Muscle layer of colon (tissue), 2 donors: ENCODE measurements at regions not wholly inside any gene's neighbourhood (a gene's known extent, or its start where the extent isn't known, plus 50 kb on each side); places are given as distances from the start of the nearest gene placed in this dataset.

ENCODE experiments used
- H3K27ac ChIP-seq: one replicate; pipeline ENCODE4 v1.7.0; 2013; ENCODE audit warnings: low read depth, mild to moderate bottlenecking, low read length, moderate library complexity
- H3K27me3 ChIP-seq, 2 donors: one replicate each; pipeline ENCODE4 v1.7.0; 2013; ENCODE audit warnings: low read length in 2 of 2, mild to moderate bottlenecking in 2 of 2; ENCODE audit not compliant: insufficient read depth in 2 of 2, control insufficient read depth in 1 of 2
- H3K36me3 ChIP-seq: one replicate; pipeline ENCODE4 v1.7.0; 2013; ENCODE audit warnings: mild to moderate bottlenecking, low read length; ENCODE audit not compliant: insufficient read depth
- H3K4me1 ChIP-seq: one replicate; pipeline ENCODE4 v1.7.0; 2013; ENCODE audit warnings: mild to moderate bottlenecking, low read length; ENCODE audit not compliant: insufficient read depth
- H3K4me3 ChIP-seq, 2 donors: one replicate each; pipeline ENCODE4 v1.7.0; 2013; ENCODE audit warnings: low read length in 2 of 2, low read depth in 1 of 2, mild to moderate bottlenecking in 1 of 2, moderate library complexity in 1 of 2
- H3K9ac ChIP-seq: one replicate; pipeline ENCODE4 v1.7.0; 2013; ENCODE audit warnings: low read length
- H3K9me3 ChIP-seq: one replicate; pipeline ENCODE4 v1.7.0; 2013; ENCODE audit warnings: mild to moderate bottlenecking, low read length
- donor health status: abdominal sarcoma.
- donor health status: Adenocarcinoma of cecum.

- Histone ChIP-seq H3K27me3 (no peaks in the 10 kb centered on the region), H3K9ac (no peak overlapping the region), H3K9me3 (no peaks in the 10 kb centered on the region), H3K36me3 (no peaks in the 10 kb centered on the region), H3K4me3 (no peak overlapping the region), H3K4me1 (no peaks in the 10 kb centered on the region), H3K27ac (no peak overlapping the region)
These were observed 401.2 kb downstream of the PREX1 start for GRCh38 chr20:48426630-48427029.

GRCh38 chr20:48425817-48426612 lies 401.8 kb downstream of the PREX1 start:
- no peaks in the 10 kb centered on the region for H3K4me1 ChIP-seq
- no peaks in the 10 kb centered on the region for H3K27me3 ChIP-seq

GRCh38 chr20:48425321-48425720 lies 402.5 kb downstream of the PREX1 start:
- Histone ChIP-seq H3K9ac (no peak overlapping the region), H3K4me3 (no peak overlapping the region), H3K9me3 (no peaks in the 10 kb centered on the region), H3K27ac (no peak overlapping the region), H3K4me1 (no peaks in the 10 kb centered on the region), H3K36me3 (no peaks in the 10 kb centered on the region), H3K27me3 (no peaks in the 10 kb centered on the region)

More at GRCh38 chr20:48425817-48426612, 401.8 kb downstream of the PREX1 start:
- H3K4me3 ChIP-seq, result no peak overlapping the region
- no peak overlapping the region for H3K9ac ChIP-seq
- no peaks in the 10 kb centered on the region for H3K9me3 ChIP-seq
- no peak overlapping the region for H3K27ac ChIP-seq
- H3K36me3 ChIP-seq, result no peaks in the 10 kb centered on the region

GRCh38 chr20:48422242-48422960 lies 405.4 kb downstream of the PREX1 start:
- Histone ChIP-seq H3K27me3 (no peaks in the 10 kb centered on the region), H3K4me1 (no peaks in the 10 kb centered on the region), H3K9me3 (no peaks in the 10 kb centered on the region), H3K36me3 (no peaks in the 10 kb centered on the region), H3K4me3 (no peak overlapping the region), H3K27ac (no peak overlapping the region), H3K9ac (no peak overlapping the region)

GRCh38 chr20:48421547-48421946 lies 406.3 kb downstream of the PREX1 start:
- Histone ChIP-seq H3K4me3 (no peak overlapping the region), H3K27ac (no peak overlapping the region), H3K9me3 (no peaks in the 10 kb centered on the region), H3K36me3 (no peaks in the 10 kb centered on the region), H3K27me3 (no peaks in the 10 kb centered on the region), H3K9ac (no peak overlapping the region), H3K4me1 (no peaks in the 10 kb centered on the region)

GRCh38 chr20:48420176-48420575 lies 407.6 kb downstream of the PREX1 start:
- no peaks in the 10 kb centered on the region for H3K36me3 ChIP-seq
- no peaks in the 10 kb centered on the region for H3K4me1 ChIP-seq
- H3K27me3 ChIP-seq, result no peaks in the 10 kb centered on the region
- H3K27ac ChIP-seq, result no peak overlapping the region
- no peaks in the 10 kb centered on the region for H3K9me3 ChIP-seq
- H3K9ac ChIP-seq, result no peak overlapping the region
- H3K4me3 ChIP-seq, result no peak overlapping the region

GRCh38 chr20:48419173-48419572 lies 408.6 kb downstream of the PREX1 start:
- Histone ChIP-seq H3K27ac (no peak overlapping the region), H3K36me3 (no peaks in the 10 kb centered on the region), H3K9me3 (no peaks in the 10 kb centered on the region), H3K27me3 (no peaks in the 10 kb centered on the region), H3K4me1 (no peaks in the 10 kb centered on the region), H3K9ac (no peak overlapping the region), H3K4me3 (no peak overlapping the region)

GRCh38 chr20:48416002-48416401 lies 411.8 kb downstream of the PREX1 start:
- no peak overlapping the region for H3K4me3 ChIP-seq
- no peaks in the 10 kb centered on the region for H3K27me3 ChIP-seq

GRCh38 chr20:48414786-48415185 lies 413.0 kb downstream of the PREX1 start:
- Histone ChIP-seq H3K9ac (no peak overlapping the region), H3K9me3 (no peaks in the 10 kb centered on the region), H3K27ac (no peak overlapping the region), H3K36me3 (no peaks in the 10 kb centered on the region), H3K4me1 (no peaks in the 10 kb centered on the region), H3K4me3 (no peak overlapping the region), H3K27me3 (no peaks in the 10 kb centered on the region)

More at GRCh38 chr20:48416002-48416401, 411.8 kb downstream of the PREX1 start:
- Histone ChIP-seq H3K4me1 (no peaks in the 10 kb centered on the region), H3K9me3 (no peaks in the 10 kb centered on the region), H3K27ac (no peak overlapping the region), H3K36me3 (no peaks in the 10 kb centered on the region), H3K9ac (no peak overlapping the region)

- H3K27me3 ChIP-seq, result no peaks in the 10 kb centered on the region
- H3K27ac ChIP-seq, result no peak overlapping the region
- H3K9ac ChIP-seq, result no peak overlapping the region
- H3K36me3 ChIP-seq, result no peaks in the 10 kb centered on the region
- H3K9me3 ChIP-seq, result no peaks in the 10 kb centered on the region
- no peaks in the 10 kb centered on the region for H3K4me1 ChIP-seq
- H3K4me3 ChIP-seq, result no peak overlapping the region
These were observed 415.8 kb downstream of the PREX1 start for GRCh38 chr20:48411919-48412522.

- Histone ChIP-seq H3K27me3 (no peaks in the 10 kb centered on the region), H3K9me3 (no peaks in the 10 kb centered on the region), H3K4me3 (no peak overlapping the region), H3K9ac (no peak overlapping the region), H3K36me3 (no peaks in the 10 kb centered on the region), H3K4me1 (no peaks in the 10 kb centered on the region), H3K27ac (no peak overlapping the region)
These were observed 416.6 kb downstream of the PREX1 start for GRCh38 chr20:48411245-48411644.
